ENCODE measurements at regions not wholly inside any gene's neighbourhood (a gene's known extent, or its start where the extent isn't known, plus 50 kb on each side); places are given as distances from the start of the nearest gene placed in this dataset.
"Not testable (repeated sequence)": the region's sequence is repeated elsewhere in the genome, so short reads cannot be mapped to it uniquely, and the experiment has no call there.

DNA sequence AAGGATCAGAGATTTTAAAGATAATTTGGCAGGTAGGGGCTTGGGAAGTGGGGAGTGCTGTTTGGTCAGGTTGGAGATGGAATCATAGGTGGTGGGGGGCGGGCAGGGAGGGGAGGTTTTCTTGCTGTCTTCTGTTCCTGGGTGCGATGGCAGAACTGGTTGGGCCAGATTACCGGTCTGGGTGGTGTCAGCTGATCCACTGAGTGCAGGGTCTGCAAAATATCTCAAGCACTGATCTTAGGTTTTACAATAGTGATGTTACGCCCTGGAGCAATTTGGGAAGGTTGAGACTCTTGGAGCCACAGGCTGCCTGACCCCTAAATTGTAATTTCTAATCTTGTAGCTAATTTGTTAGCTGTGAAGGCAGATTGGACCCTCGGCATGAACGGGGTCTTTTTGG is 78.0 kb upstream of the PARP8 start:
- TF ChIP-seq EZH2 (IDR thresholded peaks at IDR 0.05; ENCODE audit: low read length, unreplicated experiment); EZH2phosphoT487 (IDR thresholded peaks at IDR 0.05; ENCODE audit: borderline replicate concordance, low read length): not testable (repeated sequence)
- TF ChIP-seq, protein P1, sequence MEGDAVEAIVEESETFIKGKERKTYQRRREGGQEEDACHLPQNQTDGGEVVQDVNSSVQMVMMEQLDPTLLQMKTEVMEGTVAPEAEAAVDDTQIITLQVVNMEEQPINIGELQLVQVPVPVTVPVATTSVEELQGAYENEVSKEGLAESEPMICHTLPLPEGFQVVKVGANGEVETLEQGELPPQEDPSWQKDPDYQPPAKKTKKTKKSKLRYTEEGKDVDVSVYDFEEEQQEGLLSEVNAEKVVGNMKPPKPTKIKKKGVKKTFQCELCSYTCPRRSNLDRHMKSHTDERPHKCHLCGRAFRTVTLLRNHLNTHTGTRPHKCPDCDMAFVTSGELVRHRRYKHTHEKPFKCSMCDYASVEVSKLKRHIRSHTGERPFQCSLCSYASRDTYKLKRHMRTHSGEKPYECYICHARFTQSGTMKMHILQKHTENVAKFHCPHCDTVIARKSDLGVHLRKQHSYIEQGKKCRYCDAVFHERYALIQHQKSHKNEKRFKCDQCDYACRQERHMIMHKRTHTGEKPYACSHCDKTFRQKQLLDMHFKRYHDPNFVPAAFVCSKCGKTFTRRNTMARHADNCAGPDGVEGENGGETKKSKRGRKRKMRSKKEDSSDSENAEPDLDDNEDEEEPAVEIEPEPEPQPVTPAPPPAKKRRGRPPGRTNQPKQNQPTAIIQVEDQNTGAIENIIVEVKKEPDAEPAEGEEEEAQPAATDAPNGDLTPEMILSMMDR (conservative IDR thresholded peaks at IDR 0.05; ENCODE audit: low read depth, low read length) = not testable (repeated sequence)

Data from PC-3 (cell line).